Vagina (tissue), 2 donors: ENCODE measurements at regions not wholly inside any gene's neighbourhood (a gene's known extent, or its start where the extent isn't known, plus 50 kb on each side); places are given as distances from the start of the nearest gene placed in this dataset.
"Not testable (repeated sequence)": the region's sequence is repeated elsewhere in the genome, so short reads cannot be mapped to it uniquely, and the experiment has no call there.

Experiments used
- DNase-seq, 2 donors: peaks; one replicate each; pipeline ENCODE4 v3.0.0-alpha.2; 2017; ENCODE audit errors: extremely low spot score in 2 of 2
- H3K27ac ChIP-seq: fragments of 200-600 bp; sonication (generic); one replicate; pipeline ENCODE4 v1.5.1; 2019
- H3K27me3 ChIP-seq: fragments of 200-600 bp; sonication (generic); one replicate; pipeline ENCODE4 v1.5.1; 2019
- H3K36me3 ChIP-seq, 2 donors: fragments of 200-600 bp; sonication (generic); one replicate each; pipeline ENCODE4 v1.5.1; 2017 to 2019
- H3K4me1 ChIP-seq: fragments of 200-600 bp; sonication (generic); one replicate; pipeline ENCODE4 v1.5.1; 2019
- H3K4me3 ChIP-seq, 2 donors: fragments of 200-600 bp; sonication (generic); 1 replicate in 1 of 2; 2 replicates in 1 of 2; pipeline ENCODE4 v1.5.1; 2016 to 2019
- H3K9me3 ChIP-seq: fragments of 200-600 bp; sonication (generic); one replicate; pipeline ENCODE4 v1.5.1; 2019
- intact Hi-C: fragments of 100-400 bp; cut with DNase I; formaldehyde crosslinking; loops from one replicate; pipeline ENCODE4 v1.15.1; 2023

- intact Hi-C loops, H3K27ac ChIP-seq, H3K27me3 ChIP-seq, H3K4me3 ChIP-seq, DNase-seq, H3K4me1 ChIP-seq, H3K9me3 ChIP-seq, H3K36me3 ChIP-seq: not testable (repeated sequence)
Measured at GRCh38 chr2:111441614-111442013, 320.9 kb downstream of the BCL2L11 start.

DNA sequence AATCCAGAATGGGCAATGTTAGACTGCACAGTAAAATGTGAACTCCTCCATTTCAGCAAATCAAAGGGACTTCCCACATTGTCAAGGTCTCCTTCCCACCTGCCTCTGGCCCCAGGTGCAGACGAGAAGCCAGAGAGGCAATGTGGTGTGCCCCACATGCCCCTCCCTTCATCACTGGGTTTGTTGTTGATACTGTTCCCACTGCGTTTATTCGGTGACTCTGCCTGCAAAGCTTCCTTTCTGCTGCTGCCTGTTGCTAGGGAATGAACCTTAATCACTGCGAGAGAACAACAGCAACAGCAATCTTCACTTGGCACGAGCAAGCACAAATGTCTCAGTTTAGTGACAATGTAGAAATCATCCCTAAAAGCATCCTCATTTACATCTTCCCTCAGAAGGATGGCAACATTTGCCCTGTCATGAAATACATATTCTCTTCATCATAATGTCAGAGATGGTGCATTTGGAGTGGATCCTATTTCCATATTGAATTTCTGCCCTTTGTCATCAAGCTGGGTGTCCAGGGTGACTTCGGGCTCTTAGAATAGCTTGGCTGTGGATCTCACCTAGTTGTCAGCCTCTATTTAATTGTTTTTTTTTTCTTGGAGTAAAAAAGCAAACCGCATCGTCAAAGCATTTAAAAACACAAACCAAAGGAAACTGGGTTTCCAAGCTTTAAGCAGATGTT is 322.2 kb downstream of the BCL2L11 start:
- H3K4me3 ChIP-seq, intact Hi-C loops, DNase-seq, H3K36me3 ChIP-seq, H3K4me1 ChIP-seq, H3K27me3 ChIP-seq, H3K27ac ChIP-seq, H3K9me3 ChIP-seq: not testable (repeated sequence)

GRCh38 chr2:111444516-111444915 is 323.8 kb downstream of the BCL2L11 start:
- H3K36me3 ChIP-seq, H3K27ac ChIP-seq, intact Hi-C loops, H3K9me3 ChIP-seq, DNase-seq, H3K4me3 ChIP-seq, H3K27me3 ChIP-seq, H3K4me1 ChIP-seq: not testable (repeated sequence)

DNA sequence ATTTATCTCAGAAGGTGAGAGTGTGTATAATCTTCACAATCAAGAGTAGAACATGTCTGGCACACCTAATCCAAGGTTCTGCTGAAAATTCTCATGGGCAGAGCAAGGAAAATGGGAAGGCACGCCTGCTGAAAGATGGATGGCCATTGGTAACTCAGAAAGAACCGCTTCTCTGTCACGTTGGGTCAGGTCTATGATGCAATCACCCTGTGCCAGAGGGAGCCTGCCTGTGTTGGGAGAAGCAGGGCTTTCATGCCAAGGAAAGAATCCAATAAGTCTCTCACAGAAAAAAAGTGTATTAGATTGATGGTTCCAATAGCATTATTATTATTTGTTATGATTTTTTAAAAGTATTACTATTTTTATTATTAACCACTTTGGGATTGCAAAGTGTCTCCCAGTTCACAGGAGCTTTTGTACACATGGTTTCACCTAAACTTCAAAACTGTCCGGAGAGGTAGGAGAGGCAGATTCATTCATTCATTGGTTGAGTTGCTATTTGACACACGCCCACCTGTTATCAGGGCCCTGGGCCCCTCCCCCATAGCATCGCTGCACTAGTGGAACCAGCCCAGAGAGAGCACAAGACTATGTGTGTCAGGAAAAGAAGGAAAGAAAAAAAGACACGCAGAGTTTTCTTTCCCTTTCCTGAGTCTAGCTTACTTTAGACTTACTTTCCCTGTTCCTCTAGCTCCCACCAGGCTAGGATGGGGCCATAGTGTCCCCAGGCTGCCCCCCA is 324.6 kb downstream of the BCL2L11 start:
- H3K9me3 ChIP-seq, H3K27me3 ChIP-seq, H3K27ac ChIP-seq, H3K36me3 ChIP-seq, DNase-seq, intact Hi-C loops, H3K4me3 ChIP-seq, H3K4me1 ChIP-seq: not testable (repeated sequence)

- H3K4me1 ChIP-seq, H3K27ac ChIP-seq, H3K36me3 ChIP-seq, intact Hi-C loops, H3K9me3 ChIP-seq, DNase-seq, H3K4me3 ChIP-seq, H3K27me3 ChIP-seq: not testable (repeated sequence)
Measured at GRCh38 chr2:111445941-111446340, 325.2 kb downstream of the BCL2L11 start.

DNA sequence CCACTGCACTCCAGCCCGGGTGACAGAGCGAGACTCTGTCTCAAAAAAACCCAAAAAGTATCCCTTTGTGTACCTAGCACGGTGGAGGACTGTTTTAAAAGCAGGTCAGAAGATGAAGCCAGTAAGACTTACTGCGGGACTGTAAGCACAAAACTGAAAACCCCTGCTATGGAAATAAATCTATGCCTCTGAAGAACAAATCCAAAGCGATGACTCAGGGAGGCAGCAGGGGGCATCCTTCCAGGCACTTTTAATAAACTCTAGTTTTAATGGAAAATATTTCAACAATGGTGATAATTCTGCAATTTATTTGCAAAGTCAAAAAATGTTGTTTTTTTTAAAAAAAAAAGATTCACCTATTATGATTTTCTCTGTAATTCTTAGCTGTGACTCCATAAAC is 326.8 kb downstream of the BCL2L11 start:
- H3K27ac ChIP-seq, intact Hi-C loops, H3K9me3 ChIP-seq, H3K27me3 ChIP-seq, H3K4me3 ChIP-seq, H3K36me3 ChIP-seq, H3K4me1 ChIP-seq, DNase-seq: not testable (repeated sequence)

DNA sequence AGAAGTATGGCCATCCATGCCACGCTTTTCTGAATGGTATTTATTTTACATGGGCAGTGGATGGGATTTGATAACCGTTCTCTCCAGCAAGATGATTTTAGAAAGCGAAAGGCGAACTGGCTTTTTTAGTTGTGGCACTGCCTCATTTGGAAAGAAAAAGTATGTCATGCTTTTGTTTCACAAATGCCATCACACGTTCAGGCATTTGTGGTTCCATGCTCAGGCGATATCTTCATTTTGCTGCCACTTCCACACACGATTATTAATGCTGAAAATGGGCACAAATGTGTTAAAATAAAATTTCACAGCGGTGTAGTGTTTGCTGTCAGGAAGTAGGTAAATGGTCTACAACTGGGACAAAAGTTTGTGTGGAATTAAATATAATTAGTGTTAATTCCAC is 328.1 kb downstream of the BCL2L11 start:
- H3K4me3 ChIP-seq, H3K27ac ChIP-seq, H3K27me3 ChIP-seq, H3K36me3 ChIP-seq, intact Hi-C loops, H3K9me3 ChIP-seq, H3K4me1 ChIP-seq, DNase-seq: not testable (repeated sequence)

DNA sequence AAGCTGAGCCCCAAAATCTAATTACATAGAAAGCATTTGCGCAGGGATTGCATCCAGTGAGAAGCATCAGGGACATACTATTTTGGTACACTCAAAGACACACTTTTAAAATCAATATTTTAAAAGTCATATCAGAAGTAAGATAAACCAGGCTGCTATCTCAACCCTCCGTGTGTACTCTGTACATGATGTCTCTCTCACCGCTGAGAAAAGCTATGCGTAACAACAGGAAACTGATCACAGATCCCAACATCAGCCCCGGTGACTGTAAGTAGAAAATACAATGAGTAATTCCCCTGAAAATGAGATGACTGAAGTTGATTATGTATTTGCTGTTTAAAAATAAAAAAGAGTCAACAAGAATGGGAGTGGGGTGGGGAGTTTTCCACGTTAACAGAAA is 329.8 kb downstream of the BCL2L11 start:
- H3K4me3 ChIP-seq, H3K36me3 ChIP-seq, H3K27me3 ChIP-seq, H3K27ac ChIP-seq, intact Hi-C loops, H3K9me3 ChIP-seq, DNase-seq, H3K4me1 ChIP-seq: not testable (repeated sequence)

DNA sequence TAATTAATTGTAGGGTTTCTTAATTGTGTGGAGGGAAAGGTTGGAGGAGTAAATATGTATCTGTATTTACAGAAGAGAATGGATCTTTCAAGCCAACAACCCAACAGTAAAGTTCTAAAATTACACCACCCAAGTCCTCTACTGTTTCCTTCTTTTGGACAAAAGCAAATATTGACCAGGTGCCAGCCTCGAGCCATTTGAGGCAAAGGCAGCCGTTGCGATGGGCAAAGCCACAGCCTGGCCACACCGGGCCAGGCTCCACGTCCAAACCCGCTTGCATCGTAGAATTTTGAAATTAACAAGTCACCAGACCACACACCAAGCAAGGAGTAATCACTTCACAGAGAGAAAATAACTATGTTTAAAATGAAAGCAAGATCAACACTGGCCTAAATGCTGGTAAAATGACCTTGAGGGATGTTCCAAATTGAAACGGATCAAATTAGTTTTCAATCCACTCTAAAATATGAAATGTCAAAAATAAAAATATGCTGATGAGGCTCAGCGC is 331.0 kb downstream of the BCL2L11 start:
- H3K4me3 ChIP-seq, H3K27ac ChIP-seq, H3K9me3 ChIP-seq, H3K36me3 ChIP-seq, H3K4me1 ChIP-seq, DNase-seq, H3K27me3 ChIP-seq, intact Hi-C loops: not testable (repeated sequence)

GRCh38 chr2:111452208-111452607 is 331.5 kb downstream of the BCL2L11 start:
- DNase-seq, H3K4me3 ChIP-seq, H3K36me3 ChIP-seq, H3K4me1 ChIP-seq, intact Hi-C loops, H3K27me3 ChIP-seq, H3K27ac ChIP-seq, H3K9me3 ChIP-seq: not testable (repeated sequence)

DNA sequence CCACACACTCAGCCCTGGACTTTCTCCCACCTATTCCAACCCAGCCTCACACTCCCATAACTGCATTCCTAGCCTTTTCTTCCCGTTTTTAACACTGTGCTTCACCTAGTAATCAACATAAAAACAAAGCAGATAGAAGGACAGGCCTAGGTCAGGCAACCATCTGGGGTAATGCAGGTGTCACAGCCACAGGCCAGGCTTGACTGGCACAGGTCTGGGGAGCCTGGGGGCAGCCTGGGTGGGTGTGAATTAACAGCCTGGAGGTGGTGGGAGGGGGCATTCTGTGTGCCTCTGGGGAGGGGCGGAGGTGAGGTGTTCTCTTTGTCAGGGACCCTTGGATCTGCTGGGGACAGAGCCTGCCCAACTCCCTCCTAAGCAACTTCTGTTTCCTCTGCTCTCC is 332.6 kb downstream of the BCL2L11 start:
- H3K4me1 ChIP-seq, H3K9me3 ChIP-seq, H3K36me3 ChIP-seq, intact Hi-C loops, H3K27ac ChIP-seq, DNase-seq, H3K27me3 ChIP-seq, H3K4me3 ChIP-seq: not testable (repeated sequence)

DNA sequence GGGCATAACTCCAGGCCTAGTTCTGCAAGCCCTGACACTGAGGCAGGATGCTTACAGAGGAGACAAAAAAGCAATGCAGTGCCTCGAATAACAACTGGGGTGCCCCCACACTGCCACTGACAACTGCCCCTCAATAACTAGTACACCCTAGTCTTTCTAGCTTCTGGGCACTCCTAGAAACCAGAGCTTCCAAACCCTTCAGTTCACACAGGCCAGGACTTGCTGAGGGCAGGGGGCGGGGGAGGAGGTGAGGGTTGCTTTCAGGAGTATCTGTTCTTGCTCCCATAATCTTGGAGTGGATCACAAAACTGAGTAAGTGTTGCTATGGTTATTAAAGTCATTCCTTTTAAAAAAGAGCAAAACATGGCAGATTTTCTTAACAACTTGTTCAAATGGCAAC is 333.1 kb downstream of the BCL2L11 start:
- DNase-seq, H3K36me3 ChIP-seq, H3K4me1 ChIP-seq, intact Hi-C loops, H3K4me3 ChIP-seq, H3K9me3 ChIP-seq, H3K27me3 ChIP-seq, H3K27ac ChIP-seq: not testable (repeated sequence)

DNA sequence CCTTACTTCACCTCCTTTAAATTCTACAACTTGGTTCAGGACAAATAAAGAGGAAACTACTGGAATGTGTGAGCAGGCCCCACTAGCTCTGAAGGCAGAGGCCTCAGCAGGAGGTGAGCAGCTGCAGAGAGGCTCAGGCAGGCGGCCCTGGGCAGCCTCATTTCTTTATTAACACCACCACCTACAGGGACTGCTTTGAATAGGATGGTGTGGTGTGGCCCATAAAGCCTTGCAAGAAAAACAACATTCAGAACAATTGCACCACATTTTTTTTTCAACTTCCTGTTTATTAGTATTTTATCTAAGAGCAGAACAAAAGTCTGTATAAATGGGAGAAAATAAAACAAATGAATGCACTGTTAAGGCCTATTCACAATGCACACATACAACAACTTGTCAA is 333.7 kb downstream of the BCL2L11 start:
- H3K36me3 ChIP-seq, H3K4me3 ChIP-seq, intact Hi-C loops, DNase-seq, H3K27ac ChIP-seq, H3K9me3 ChIP-seq, H3K27me3 ChIP-seq, H3K4me1 ChIP-seq: not testable (repeated sequence)
